H1 (cell line): ENCODE measurements at regions not wholly inside any gene's neighbourhood (a gene's known extent, or its start where the extent isn't known, plus 50 kb on each side); places are given as distances from the start of the nearest gene placed in this dataset.

ENCODE experiments used
- CTCF ChIA-PET: fragments of 300-600 bp; sonication (Branson Sonifier 250); formaldehyde crosslinking; loops from one replicate; lab custom pipeline; 2021; ENCODE audit not compliant: partially characterized antibody; lab: Charles Lee
- POLR2A ChIA-PET: fragments of 300-600 bp; sonication (Branson Sonifier 250); formaldehyde crosslinking; loops from one replicate; lab custom pipeline; 2021; ENCODE audit warnings: inconsistent platforms; ENCODE audit not compliant: partially characterized antibody; lab: Charles Lee
- DNase-seq, 2 experiments: peaks; one replicate each; pipeline versions ENCODE4 v3.0.0 to v3.0.0-alpha.2; 2010 to 2022; ENCODE audit warnings: low spot score in 2 of 2, low read depth in 1 of 2, mixed read lengths in 1 of 2
- FAIRE-seq: peaks from 2 replicates; lab custom pipeline; 2011; peaks lifted over from hg19 to GRCh38; lab: Jason Lieb, UNC
- H2AFZ ChIP-seq: 2 replicates; pipeline ENCODE4 v1.8.1; 2012; ENCODE audit warnings: low read length, inconsistent platforms
- H2AK5ac ChIP-seq: 2 replicates; pipeline ENCODE4 v1.6.1; 2013; ENCODE audit warnings: low read depth, low read length
- H2BK120ac ChIP-seq: replicated peaks from 2 replicates; pipeline ENCODE3; 2013; ENCODE audit warnings: low read depth, low read length, inconsistent platforms
- H2BK12ac ChIP-seq: 2 replicates; pipeline ENCODE4 v1.6.1; 2013; ENCODE audit warnings: low read depth, low read length
- H2BK15ac ChIP-seq: 2 replicates; pipeline ENCODE4 v1.6.1; 2013; ENCODE audit warnings: low read length
- H2BK20ac ChIP-seq: 2 replicates; pipeline ENCODE4 v1.6.1; 2013; ENCODE audit warnings: low read length
- H2BK5ac ChIP-seq: 2 replicates; pipeline ENCODE4 v1.6.1; 2013; ENCODE audit warnings: low read depth, low read length
- H3K14ac ChIP-seq: 2 replicates; pipeline ENCODE4 v1.6.1; 2013; ENCODE audit warnings: inconsistent platforms; ENCODE audit not compliant: insufficient read length
- H3K18ac ChIP-seq: 2 replicates; pipeline ENCODE4 v1.6.1; 2013; ENCODE audit warnings: low read length; ENCODE audit errors: extremely low read depth
- H3K23ac ChIP-seq: 2 replicates; pipeline ENCODE4 v1.6.1; 2013; ENCODE audit warnings: inconsistent platforms; ENCODE audit not compliant: insufficient read length
- H3K23me2 ChIP-seq: 2 replicates; pipeline ENCODE4 v1.6.1; 2013; ENCODE audit warnings: low read depth, low read length
- H3K27ac ChIP-seq: 2 replicates; pipeline ENCODE4 v1.6.1; 2011; ENCODE audit warnings: low read depth, low read length, inconsistent platforms
- H3K27me3 ChIP-seq, 4 experiments: replicated peaks in 1 of 4; 1 replicate in 1 of 4; 2 replicates in 3 of 4; pipeline versions ENCODE4 v1.6.1 to v1.8.1; 2011 to 2013; ENCODE audit warnings: low read length in 3 of 4, mild to moderate bottlenecking in 3 of 4, inconsistent platforms in 2 of 4, mixed read lengths in 2 of 4, moderate library complexity in 1 of 4; ENCODE audit not compliant: control insufficient read depth in 3 of 4, insufficient read depth in 3 of 4; ENCODE audit errors: extremely low read depth in 1 of 4
- H3K36me3 ChIP-seq, 4 experiments: 2 replicates each; pipeline versions ENCODE4 v1.6.1 to v1.8.1; 2011 to 2013; ENCODE audit warnings: mild to moderate bottlenecking in 4 of 4, low read length in 3 of 4, moderate library complexity in 2 of 4, control low read depth in 1 of 4, inconsistent platforms in 1 of 4; ENCODE audit not compliant: insufficient read depth in 4 of 4, control insufficient read depth in 2 of 4
- H3K4ac ChIP-seq: replicated peaks from 2 replicates; pipeline ENCODE3; 2013; ENCODE audit warnings: low read length, low read depth, mixed read lengths, inconsistent platforms; ENCODE audit not compliant: insufficient read length
- H3K4me1 ChIP-seq, 4 experiments: replicated peaks in 1 of 4; 1 replicate in 1 of 4; 2 replicates in 3 of 4; pipeline versions ENCODE4 v1.6.1 to v1.8.1; 2011 to 2013; ENCODE audit warnings: low read length in 3 of 4, inconsistent platforms in 2 of 4, mixed read lengths in 1 of 4; ENCODE audit not compliant: insufficient read depth in 4 of 4, control insufficient read depth in 3 of 4
- H3K4me2 ChIP-seq, 2 experiments: 2 replicates each; pipeline versions ENCODE4 v1.6.1 to v1.8.1; 2011 to 2013; ENCODE audit warnings: low read depth in 2 of 2, low read length in 2 of 2, control low read depth in 1 of 2, inconsistent platforms in 1 of 2, mild to moderate bottlenecking in 1 of 2; ENCODE audit not compliant: insufficient read depth in 1 of 2
- H3K4me3 ChIP-seq, 4 experiments: fragments of 200-600, 300-600 bp in 1 of 4; sonication (generic), shearing (Covaris generic), sonication (Bioruptor Twin) in 1 of 4; 2 replicates each; pipeline versions ENCODE4 v1.5.1 to v1.8.1; 2011 to 2016; ENCODE audit warnings: low read length in 4 of 4, low read depth in 3 of 4, control low read depth in 2 of 4, inconsistent platforms in 2 of 4, mild to moderate bottlenecking in 2 of 4, mixed read lengths in 1 of 4, moderate library complexity in 1 of 4; ENCODE audit not compliant: insufficient read depth in 2 of 4; ENCODE audit errors: extremely low read depth in 1 of 4
- H3K56ac ChIP-seq: replicated peaks from 2 replicates; pipeline ENCODE3; 2013; ENCODE audit warnings: low read depth, mild to moderate bottlenecking, mixed read lengths, low read length, inconsistent platforms; ENCODE audit not compliant: insufficient read length
- H3K79me1 ChIP-seq: 2 replicates; pipeline ENCODE4 v1.6.1; 2013; ENCODE audit warnings: low read depth, low read length, control low read depth
- H3K79me2 ChIP-seq, 2 experiments: 2 replicates each; pipeline versions ENCODE4 v1.6.1 to v1.8.1; 2012 to 2013; ENCODE audit warnings: low read length in 2 of 2, mild to moderate bottlenecking in 2 of 2, inconsistent platforms in 1 of 2; ENCODE audit not compliant: insufficient read depth in 2 of 2, control insufficient read depth in 1 of 2
- H3K9ac ChIP-seq, 4 experiments: replicated peaks in 1 of 4; 1 replicate in 1 of 4; 2 replicates in 3 of 4; pipeline versions ENCODE4 v1.6.1 to v1.8.1; 2011 to 2013; ENCODE audit warnings: low read depth in 3 of 4, low read length in 3 of 4, control low read depth in 2 of 4, mild to moderate bottlenecking in 2 of 4, moderate library complexity in 2 of 4, inconsistent platforms in 1 of 4; ENCODE audit errors: extremely low read depth in 1 of 4
- H3K9me3 ChIP-seq, 2 experiments: 2 replicates each; pipeline versions ENCODE4 v1.6.1 to v1.8.1; 2012 to 2013; ENCODE audit warnings: mild to moderate bottlenecking in 2 of 2, moderate library complexity in 2 of 2, control low read depth in 1 of 2, inconsistent platforms in 1 of 2, low read depth in 1 of 2, low read length in 1 of 2, mixed read lengths in 1 of 2; ENCODE audit not compliant: insufficient read depth in 2 of 2
- H4K20me1 ChIP-seq, 2 experiments: replicated peaks in 1 of 2; 2 replicates each; pipeline versions ENCODE3 to v1.8.1; 2011 to 2013; ENCODE audit warnings: inconsistent platforms in 2 of 2, low read length in 2 of 2, mild to moderate bottlenecking in 1 of 2; ENCODE audit not compliant: insufficient read depth in 2 of 2, control insufficient read depth in 1 of 2
- H4K5ac ChIP-seq: 2 replicates; pipeline ENCODE4 v1.6.1; 2013; ENCODE audit warnings: low read length, low read depth, mixed read lengths, inconsistent platforms; ENCODE audit not compliant: insufficient read length
- H4K8ac ChIP-seq: 2 replicates; pipeline ENCODE4 v1.8.0; 2013; ENCODE audit warnings: mild to moderate bottlenecking, moderate library complexity, low read length, inconsistent platforms; ENCODE audit not compliant: insufficient read depth; ENCODE audit errors: extremely low read depth
- H4K91ac ChIP-seq: replicated peaks from 2 replicates; pipeline ENCODE3; 2013; ENCODE audit warnings: low read length, mixed read lengths, inconsistent platforms; ENCODE audit not compliant: insufficient read length
- CREB1 ChIP-seq: IDR thresholded peaks from 2 replicates; pipeline ENCODE4 v1.6.1; 2012; ENCODE audit warnings: inconsistent platforms
- EGR1 ChIP-seq: IDR thresholded peaks from 2 replicates; pipeline ENCODE4 v1.6.1; 2011; ENCODE audit warnings: low read depth, low read length, borderline replicate concordance
- FOSL1 ChIP-seq: IDR thresholded peaks from 2 replicates; pipeline ENCODE4 v1.6.1; 2011; ENCODE audit warnings: mild to moderate bottlenecking, low read depth, low read length, moderate library complexity; ENCODE audit not compliant: insufficient read depth
- HDAC2 ChIP-seq, 2 experiments: fragments of 300-600 bp in 1 of 2; sonication (generic) in 1 of 2; IDR thresholded peaks; 2 replicates each; pipeline ENCODE4 v1.6.1; 2011 to 2012; ENCODE audit warnings: low read depth in 2 of 2, low read length in 2 of 2, mild to moderate bottlenecking in 2 of 2, moderate library complexity in 2 of 2, borderline replicate concordance in 1 of 2, inconsistent platforms in 1 of 2
- HDAC6 ChIP-seq: IDR thresholded peaks from one replicate; pipeline ENCODE4 v1.7.1; 2012; ENCODE audit warnings: low read depth, mild to moderate bottlenecking, inconsistent platforms, low read length, moderate library complexity
- KDM5A ChIP-seq: fragments of 200-600 bp; IDR thresholded peaks from 2 replicates; pipeline ENCODE4 v1.7.1; 2012; ENCODE audit warnings: mild to moderate bottlenecking, low read length, inconsistent platforms, mixed read lengths
- MAX ChIP-seq: IDR thresholded peaks from 2 replicates; pipeline ENCODE4 v1.6.1; 2012; ENCODE audit warnings: inconsistent platforms
- PHF8 ChIP-seq: fragments of 200-600 bp; sonication (generic); conservative IDR thresholded peaks from 2 replicates; pipeline ENCODE4 v1.7.1; 2012; ENCODE audit warnings: low read depth, mild to moderate bottlenecking, inconsistent platforms, low read length, moderate library complexity
- SP2 ChIP-seq: IDR thresholded peaks from 2 replicates; pipeline ENCODE4 v1.6.1; 2012; ENCODE audit warnings: mild to moderate bottlenecking, low read length, inconsistent platforms
- SRF ChIP-seq: IDR thresholded peaks from 2 replicates; pipeline ENCODE4 v1.6.1; 2011; ENCODE audit warnings: mild to moderate bottlenecking, low read depth, low read length, moderate library complexity
- SUZ12 ChIP-seq: fragments of 200-600 bp; sonication (generic); IDR thresholded peaks from 2 replicates; pipeline ENCODE4 v1.6.1; 2012; ENCODE audit warnings: mild to moderate bottlenecking, inconsistent platforms, low read length, moderate library complexity, mixed read lengths
- TAF1 ChIP-seq: IDR thresholded peaks from 2 replicates; pipeline ENCODE4 v1.6.1; 2011; ENCODE audit warnings: mild to moderate bottlenecking, low read depth, low read length
- TBP ChIP-seq: IDR thresholded peaks from 2 replicates; pipeline ENCODE4 v1.6.1; 2011; ENCODE audit warnings: low read depth, low read length, improper control_type of control experiment
- YY1 ChIP-seq: IDR thresholded peaks from 2 replicates; pipeline ENCODE4 v1.6.1; 2011; ENCODE audit warnings: low read depth, mild to moderate bottlenecking, low read length
- WGBS, 2 experiments: shearing (Covaris generic) in 1 of 2; methylation state at CpG; one replicate each; pipeline versions ENCODE4 v1.1.6 to v1.1.7; 2013 to 2015; ENCODE audit warnings: low lambda C conversion rate in 2 of 2, mixed read lengths in 2 of 2, inconsistent platforms in 1 of 2, low coverage in 1 of 2, missing lambda C conversion rate in 1 of 2; ENCODE audit not compliant: insufficient replicate concordance in 2 of 2, insufficient coverage in 1 of 2, insufficient read length in 1 of 2; ENCODE audit errors: extremely low coverage in 1 of 2, missing lambda C conversion rate in 1 of 2; 5-methylcytosine and 5-hydroxymethylcytosine counted together

- Histone ChIP-seq H3K14ac (no peak overlapping the region), H3K4me1 (no peaks in the 10 kb centered on the region), H3K79me2 (no peaks in the 10 kb centered on the region), H3K9ac (no peak overlapping the region; a peak in 1 of 7 replicates), H2AFZ (no peak overlapping the region), H3K79me1 (no peaks in the 10 kb centered on the region), H4K8ac (no peak overlapping the region), H3K36me3 (no peaks in the 10 kb centered on the region), H3K4me3 (no peak overlapping the region), H3K23ac (no peak overlapping the region), H3K4me2 (no peak overlapping the region), H2BK12ac (no peak overlapping the region), H3K4ac (no peak overlapping the region), H4K5ac (no peak overlapping the region), H2AK5ac (no peak overlapping the region), H3K56ac (no peak overlapping the region), H2BK120ac (no peak overlapping the region), H3K18ac (no peak overlapping the region), H3K27ac (no peak overlapping the region), H2BK5ac (no peak overlapping the region), H4K91ac (no peak overlapping the region), H3K9me3 (no peaks in the 10 kb centered on the region), H4K20me1 (no peaks in the 10 kb centered on the region), H2BK20ac (no peak overlapping the region), H2BK15ac (no peak overlapping the region), H3K23me2 (no peaks in the 10 kb centered on the region), H3K27me3 (no peaks in the 10 kb centered on the region)
- DNase-seq (no peak), FAIRE-seq (no peak)
- ChIA-PET POLR2A (no interaction called here), CTCF (no interaction called here)
- WGBS, 2 experiments, result 78% methylated on average over 3 of the region's 3 CpGs; no CpG with 5 or more reads in 1 of the 2 experiments
- TF ChIP-seq EGR1 (no peak), TBP (no peak), MAX (no peak), CREB1 (no peak), YY1 (no peak), KDM5A (no peak), SRF (no peak), HDAC6 (no peak), PHF8 (no peak), FOSL1 (no peak), TAF1 (no peak), HDAC2 (IDR thresholded peaks at IDR 0.05; ENCODE audit: borderline replicate concordance in 1 of 2, low read depth in 2 of 2, low read length in 2 of 2) (no peak), SUZ12 (no peak), SP2 (no peak)
Measured at GRCh38 chr2:139609109-139609508, 828.9 kb upstream of the NXPH2 start.
